Inflammatory macrophage (primary cell): ENCODE measurements at regions not wholly inside any gene's neighbourhood (a gene's known extent, or its start where the extent isn't known, plus 50 kb on each side); places are given as distances from the start of the nearest gene placed in this dataset.

Source experiments
- DNase-seq, 2 donors: peaks; one replicate each; pipeline ENCODE4 v3.0.0-alpha.2; 2020 to 2022

DNA sequence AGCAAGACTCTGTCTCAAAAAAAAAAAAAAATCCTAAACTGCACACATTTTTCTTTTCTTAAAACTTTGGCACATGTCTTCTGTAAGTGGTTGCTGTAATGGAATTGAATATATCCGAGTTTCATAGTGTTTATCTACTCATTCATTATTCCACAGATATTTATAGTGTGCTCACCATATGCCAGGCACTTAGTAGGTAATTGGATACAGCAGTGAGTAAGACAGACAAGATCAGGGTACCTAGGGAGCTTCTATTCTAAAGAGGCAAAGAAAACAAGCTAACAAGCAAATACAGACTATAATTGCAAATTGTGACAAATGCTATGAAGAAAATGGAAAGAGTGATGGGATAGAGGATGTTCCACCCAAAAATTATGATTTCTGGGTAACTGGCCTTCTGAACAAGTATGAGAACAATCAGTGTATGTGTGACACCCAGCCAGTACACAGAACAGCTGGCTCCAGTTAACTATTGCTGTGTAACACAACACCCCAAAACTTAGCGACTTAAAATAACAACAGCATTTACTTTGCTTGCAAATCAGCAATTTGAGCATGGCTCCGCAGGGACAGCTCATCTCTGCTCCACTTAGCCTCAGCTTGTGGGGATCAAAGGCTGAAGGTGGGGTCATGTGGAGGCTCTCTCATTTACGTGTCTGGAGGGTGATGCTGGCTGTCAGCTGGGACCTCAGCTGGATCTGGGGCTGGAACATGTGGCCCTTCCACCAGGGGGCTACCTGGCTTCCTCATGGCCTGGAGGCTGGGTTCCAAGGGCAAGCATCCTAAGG, 224.9 kb downstream of the INSIG2 start:
- DNase-seq = no peak

DNA sequence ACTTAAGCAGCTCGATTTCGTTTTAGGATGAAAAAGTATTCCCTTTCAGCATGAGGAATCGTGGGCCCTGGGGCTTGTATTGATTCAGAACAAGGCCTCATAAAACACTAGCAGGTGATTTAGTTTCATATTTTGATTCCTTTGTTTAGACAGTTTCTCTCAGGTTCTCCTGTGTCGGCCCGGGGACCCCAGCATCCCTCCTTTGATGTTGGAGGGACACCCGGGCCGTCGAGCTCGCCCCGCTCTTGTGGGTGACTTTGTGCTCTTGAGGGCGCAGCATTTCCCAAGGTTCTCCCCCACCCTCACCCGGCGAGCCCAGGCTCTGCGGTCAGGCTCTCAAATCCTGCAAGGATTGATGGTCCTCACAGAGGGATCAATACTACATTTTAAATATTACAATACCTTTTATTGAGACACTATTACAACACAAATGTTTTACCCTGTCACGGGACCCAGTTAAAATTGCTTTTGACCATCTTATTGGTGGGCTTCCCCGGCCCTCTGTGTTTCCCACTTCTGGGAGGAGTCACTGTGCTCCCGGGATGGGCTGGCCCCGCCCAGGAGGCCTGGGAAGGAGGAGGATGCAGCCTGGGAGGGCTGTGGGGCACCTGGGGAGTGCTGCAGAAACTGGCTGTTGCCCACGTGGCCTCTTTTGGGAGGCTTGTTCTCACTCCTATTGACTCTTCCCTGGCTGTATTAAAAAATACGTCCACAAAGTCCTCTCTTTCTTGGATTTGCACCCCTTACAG, 222.6 kb downstream of the INSIG2 start:
- DNase-seq = no peak

DNA sequence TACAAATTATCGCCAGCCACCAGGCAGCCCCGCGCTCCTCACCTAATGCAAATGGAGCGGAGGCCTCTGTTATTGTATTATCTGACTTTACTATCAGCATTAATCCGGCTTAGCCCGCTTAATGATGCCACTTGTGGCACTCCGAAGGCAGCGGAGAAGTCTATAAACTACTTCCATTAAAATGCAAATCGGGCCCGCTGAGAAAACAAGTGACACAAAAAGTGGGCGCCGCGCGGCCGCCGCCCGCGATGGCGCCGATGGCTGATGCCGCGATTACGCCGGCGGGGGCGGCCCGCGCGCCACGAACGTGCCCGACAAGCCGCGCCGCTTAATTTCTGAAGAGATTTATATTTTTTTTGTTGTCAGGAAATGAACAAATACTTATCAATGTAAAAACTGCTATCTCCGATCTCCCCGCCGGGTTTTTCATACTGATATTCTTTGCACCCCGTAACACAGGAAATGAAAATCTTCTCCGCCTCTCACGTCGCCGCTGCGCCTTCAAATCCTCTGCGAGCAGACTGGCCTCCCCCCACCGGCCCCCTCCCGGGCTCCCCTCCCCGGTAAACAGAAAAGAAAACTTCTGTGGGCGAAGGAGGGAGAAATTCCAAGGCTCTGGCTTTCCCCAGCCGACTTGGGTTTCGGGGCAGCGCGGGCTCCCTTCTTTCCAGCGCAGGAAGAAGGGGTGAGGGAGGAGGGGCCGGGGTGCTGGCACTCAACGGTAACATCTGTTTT, 221.8 kb downstream of the INSIG2 start:
- peak; percentile 6 to 42 for DNase-seq

GRCh38 chr2:118309257-118309945, 221.1 kb downstream of the INSIG2 start:
- DNase-seq = no peak

- DNase-seq = no peak
Observed at GRCh38 chr2:118307864-118308263, 219.6 kb downstream of the INSIG2 start.

GRCh38 chr2:118301248-118301647, 213.0 kb downstream of the INSIG2 start:
- no peak for DNase-seq

DNA sequence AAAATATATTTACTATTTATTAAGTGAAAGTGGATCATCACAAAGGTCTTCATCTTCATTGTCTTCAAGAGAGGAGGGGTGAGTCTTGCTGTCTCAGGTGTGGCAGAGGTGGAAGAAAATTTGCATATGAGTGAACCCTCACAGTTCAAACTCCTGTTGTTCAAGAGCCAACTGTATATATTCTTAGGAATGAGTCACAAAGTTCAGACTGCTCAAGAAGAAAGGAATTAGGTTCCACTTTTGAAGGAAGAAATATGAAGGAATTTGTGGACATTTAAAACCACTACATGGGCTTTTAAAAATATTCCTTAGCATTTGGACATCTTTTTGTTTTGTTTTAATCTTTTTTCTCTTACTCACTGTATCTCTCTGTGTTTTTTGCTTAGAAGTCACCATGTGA, 212.6 kb downstream of the INSIG2 start:
- no peak for DNase-seq

DNA sequence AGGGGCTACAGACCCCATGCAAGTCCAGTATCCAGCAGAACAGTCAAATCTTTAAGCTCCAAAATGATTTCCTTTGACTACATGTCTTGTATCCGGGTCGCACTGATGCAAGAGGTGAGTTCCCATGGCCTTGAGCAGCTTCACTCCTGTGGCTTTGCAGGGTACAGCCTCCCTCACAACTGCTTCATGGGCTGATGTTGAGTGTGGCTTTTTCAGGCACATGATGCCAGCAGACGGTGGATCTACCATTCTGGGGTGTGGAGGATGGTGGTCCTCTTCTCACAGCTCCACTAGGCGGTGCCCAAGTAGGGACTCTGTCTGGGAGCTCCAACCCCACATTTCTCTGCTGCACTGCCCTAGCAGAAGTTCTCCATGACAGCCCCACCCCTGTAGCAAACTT, 208.4 kb downstream of the INSIG2 start:
- DNase-seq = no peak

DNA sequence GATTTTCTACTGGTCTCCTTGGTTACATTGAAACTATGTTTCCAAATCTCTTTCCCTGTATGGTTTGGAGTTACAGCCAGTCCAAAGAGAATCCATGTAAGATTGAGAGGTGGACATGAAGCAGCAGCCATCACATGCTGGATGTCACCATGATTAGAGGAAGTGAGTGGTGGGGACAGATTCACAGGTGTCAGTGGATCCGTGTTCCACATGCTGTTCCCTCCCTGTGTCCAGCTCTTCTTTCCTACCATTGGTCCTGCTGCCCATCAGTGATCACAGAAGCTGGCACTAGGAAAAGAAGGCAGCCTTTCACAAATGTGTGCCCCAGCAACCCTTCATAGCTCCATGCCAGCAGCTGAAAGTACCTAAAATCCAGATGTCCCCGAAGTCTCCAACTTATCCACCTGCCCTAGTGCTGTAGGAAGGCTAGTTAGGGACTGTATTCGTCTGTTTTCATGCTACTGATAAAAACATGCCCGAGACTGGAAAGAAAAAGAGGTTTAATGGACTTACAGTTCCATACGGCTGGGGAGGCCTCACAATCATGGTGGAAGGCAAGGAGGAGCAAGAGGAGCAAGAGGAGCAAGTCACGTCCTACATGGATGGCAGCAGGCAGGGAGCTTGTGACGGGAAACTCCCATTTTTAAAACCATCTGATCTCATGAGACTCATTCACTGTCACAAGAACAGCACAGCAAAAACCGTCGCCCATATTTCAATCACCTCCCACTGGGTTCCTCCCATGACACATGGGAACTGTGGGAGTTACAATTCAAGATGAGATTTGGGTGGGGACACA, 207.5 kb downstream of the INSIG2 start:
- no peak for DNase-seq

DNA sequence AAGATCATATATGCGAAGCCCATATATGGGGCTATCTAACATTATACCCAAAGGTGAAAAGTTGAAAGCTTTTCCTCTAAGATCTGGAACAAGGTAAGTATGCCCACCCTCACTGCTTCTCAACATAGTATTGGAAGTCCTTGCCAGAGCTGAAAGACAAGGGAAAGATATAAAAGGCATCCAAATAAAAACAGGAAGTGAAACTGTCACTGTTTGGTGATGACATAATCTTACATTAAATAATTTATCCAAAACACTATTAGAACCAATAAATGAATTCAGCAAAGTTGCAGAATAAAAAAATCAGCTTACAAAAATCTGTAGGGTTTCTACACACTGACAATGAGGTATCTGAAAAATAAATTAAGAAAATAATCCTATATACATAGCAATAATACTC, 205.8 kb downstream of the INSIG2 start:
- peak in 1 of 2 donors; percentile 39 for DNase-seq

DNA sequence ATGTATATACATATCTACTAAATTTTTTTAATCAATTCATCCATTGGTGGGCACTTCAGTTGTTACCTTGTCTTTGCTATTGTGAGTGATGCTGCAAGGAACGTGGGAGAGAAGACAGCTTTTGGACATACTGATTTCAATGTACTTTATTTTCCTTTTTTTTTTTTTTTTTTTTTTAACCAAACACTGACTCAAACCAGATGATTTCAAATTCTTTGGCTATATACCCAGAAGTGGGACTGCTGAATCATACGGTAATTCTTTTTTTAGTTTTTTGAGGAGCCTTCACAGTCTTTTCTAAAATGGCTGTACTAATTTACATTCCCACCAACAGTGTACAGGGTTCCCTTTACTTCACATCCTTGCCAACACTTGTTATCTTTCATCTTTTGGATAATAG, 204.7 kb downstream of the INSIG2 start:
- DNase-seq = no peak

DNA sequence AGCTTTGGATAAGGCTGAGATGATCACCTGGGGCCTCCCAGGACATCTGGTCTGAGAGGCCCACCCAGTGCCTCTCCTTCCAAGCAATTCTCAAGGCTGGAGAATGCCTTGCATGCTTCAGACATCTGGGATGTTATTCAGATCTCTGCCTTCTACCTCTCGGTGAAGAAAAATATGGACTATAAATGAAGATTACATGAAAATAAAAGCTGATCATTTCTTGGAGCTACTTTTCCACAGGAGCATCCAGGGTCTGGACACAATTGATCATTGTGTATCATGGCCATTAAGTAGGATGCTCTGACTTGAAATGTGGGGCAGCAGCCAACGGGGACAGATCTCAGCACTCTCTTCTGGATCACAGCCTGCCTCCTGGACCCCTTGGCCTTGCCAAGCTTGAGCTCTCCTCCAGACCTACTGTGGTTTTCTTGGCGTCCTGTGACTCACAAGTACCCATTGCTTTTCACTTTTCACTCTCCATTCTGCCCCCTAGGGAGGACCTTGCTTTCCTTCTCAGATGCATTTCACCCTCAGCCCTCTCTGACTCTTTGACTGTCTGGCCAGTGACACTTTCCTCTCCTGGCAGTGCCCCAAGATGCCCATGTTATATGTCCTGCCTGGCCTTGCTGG, 203.1 kb downstream of the INSIG2 start:
- DNase-seq = no peak

- DNase-seq = no peak
Observed at GRCh38 chr2:118290411-118291250, 202.4 kb downstream of the INSIG2 start.

DNA sequence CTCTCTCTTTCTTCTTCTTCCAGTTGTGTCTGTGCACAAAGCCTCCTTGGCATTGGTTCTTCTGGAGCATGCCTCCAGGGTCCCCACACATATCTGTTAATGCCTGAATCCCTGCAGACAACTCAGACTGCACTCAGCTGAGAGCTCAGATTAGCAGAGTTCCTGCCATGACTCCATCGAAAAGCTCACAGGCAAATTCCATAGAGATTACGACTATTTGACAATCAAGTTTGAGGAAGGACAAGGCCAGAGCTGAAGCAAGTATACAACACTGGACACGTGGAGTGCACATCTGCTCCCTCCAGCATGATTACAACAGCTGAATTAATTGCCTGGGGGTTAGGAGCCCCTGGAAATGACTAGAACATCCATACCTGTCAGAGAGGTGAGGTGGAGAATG, 190.7 kb downstream of the INSIG2 start:
- no peak for DNase-seq

GRCh38 chr2:118278046-118278445, 189.8 kb downstream of the INSIG2 start:
- DNase-seq = no peak

DNA sequence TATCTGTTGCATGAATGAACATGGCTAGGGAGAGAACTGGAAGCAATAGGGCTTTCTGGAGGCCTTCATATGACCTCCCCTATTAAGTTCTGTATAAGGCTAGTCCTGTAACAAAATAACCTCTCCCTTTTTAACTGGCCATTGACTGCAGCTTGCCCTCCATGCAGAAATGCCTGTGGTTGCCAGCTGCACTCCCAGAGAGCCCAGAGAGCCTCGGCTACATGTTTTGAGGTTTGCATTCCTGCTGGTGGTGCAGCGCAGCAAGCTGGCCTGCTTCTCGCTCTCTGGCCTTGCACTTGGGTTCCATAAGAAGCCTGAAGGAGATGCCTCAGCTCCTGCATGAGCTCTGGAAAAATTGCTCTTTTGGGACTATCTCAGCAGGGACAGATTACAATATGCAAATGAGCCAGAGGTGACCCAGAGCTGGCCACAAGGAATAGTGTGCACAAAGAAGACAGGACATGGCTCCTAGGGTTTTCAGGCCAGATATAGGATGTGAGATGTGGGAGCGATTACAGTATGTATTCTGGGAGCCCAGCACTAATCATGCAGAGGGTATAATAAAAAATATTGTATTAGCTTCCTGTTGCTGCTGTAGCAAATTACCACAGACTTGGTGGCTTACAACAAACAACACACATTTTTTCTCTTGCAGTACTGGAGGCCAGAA, 186.7 kb downstream of the INSIG2 start:
- DNase-seq = no peak

DNA sequence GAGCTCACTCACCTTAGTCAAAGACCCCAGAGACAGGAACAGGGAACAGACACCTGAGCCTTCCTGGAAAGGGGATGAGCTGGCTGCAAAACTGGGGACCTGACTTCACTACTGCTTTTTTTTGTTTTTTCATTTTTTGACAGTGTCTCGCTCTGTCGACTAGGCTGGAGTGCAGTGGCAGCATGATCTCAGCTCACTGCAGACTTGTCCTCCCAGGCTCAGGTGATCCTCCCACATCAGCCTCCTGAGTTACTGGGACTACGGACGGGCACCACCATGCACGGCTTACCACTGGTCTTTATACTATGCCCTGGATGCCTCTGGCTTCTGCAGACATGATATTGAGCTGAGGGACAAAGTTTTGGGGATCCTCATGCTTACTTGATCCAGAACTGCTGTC, 184.1 kb downstream of the INSIG2 start:
- no peak for DNase-seq

DNA sequence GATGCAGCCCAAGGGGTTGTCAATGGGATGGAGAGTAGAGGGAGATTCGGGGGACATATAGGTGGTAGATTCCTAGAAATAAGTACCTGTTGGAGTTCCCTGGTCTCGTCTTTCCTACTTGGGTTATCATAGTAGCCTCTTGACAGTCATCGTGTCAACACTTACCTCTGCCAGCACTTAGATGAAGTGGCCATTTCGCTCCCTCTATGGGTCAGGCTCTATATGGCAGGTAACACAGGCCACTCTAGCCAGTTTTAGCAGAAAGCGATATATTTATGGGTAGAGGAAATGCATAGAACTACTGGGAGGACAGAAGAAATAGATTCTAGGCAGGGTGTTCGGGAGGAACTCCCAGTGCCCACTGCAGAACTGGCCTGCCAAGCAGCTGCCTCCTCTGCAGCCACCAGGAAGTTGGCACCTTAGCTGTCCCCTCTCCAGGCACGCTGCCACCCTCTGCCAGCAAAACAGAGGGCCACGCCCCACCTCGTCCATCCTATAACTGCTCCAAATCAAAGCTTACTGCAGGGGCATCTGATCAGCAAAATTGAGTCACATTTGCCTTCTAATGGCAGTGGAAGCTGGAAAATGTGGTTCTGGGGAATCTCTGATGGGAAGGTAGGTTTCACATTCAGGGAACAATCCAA, 181.3 kb downstream of the INSIG2 start:
- no peak for DNase-seq

DNA sequence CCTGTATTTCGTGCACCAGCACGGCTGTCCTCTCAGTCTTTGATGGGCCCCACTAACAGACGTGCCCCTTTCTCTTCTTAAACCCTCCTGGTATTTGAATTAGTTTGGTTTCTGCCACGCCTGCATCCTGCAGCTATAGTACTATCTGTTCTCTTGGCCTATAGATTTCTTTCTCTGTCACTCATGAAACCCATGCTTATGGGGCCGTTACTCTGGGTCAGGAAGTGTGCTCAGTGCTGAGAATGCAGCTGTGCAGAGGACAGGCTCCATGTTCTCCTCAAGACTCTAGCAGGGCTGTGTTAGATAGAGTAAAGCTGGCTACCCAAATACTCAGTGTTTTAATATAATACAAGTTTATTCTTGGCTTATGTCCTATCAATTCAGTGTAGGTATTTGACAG, 180.0 kb downstream of the INSIG2 start:
- no peak for DNase-seq
